Upper lobe of left lung (tissue), 4 donors: ENCODE measurements at regions not wholly inside any gene's neighbourhood (a gene's known extent, or its start where the extent isn't known, plus 50 kb on each side); places are given as distances from the start of the nearest gene placed in this dataset.

Source experiments
- CTCF ChIP-seq, 6 experiments: fragments of 450-650 bp in 4 of 6; fragments of 200-600 bp in 2 of 6; sonication (generic) in 2 of 6; IDR thresholded peaks; one replicate each; pipeline ENCODE4 v1.5.1; 2016 to 2019; ENCODE audit warnings: antibody characterized with exemption in 6 of 6
- EP300 ChIP-seq, 4 donors: sonication (generic); formaldehyde crosslinking; IDR thresholded peaks; one replicate each; pipeline ENCODE4 v1.5.1; 2017; ENCODE audit warnings: antibody characterized with exemption in 4 of 4, control low read depth in 2 of 4
- POLR2A ChIP-seq, 4 donors: fragments of 450-650 bp; IDR thresholded peaks; one replicate each; pipeline ENCODE4 v1.5.1; 2016 to 2017; ENCODE audit warnings: antibody characterized with exemption in 4 of 4, mild to moderate bottlenecking in 2 of 4
- POLR2AphosphoS5 ChIP-seq, 2 donors: sonication (generic); formaldehyde crosslinking; IDR thresholded peaks; one replicate each; pipeline ENCODE4 v1.5.1; 2017; ENCODE audit warnings: antibody characterized with exemption in 2 of 2

GRCh38 chr12:58310368-58310767, 369.0 kb downstream of the ATP23 start:
- TF ChIP-seq EP300 (IDR thresholded peaks at IDR 0.05) (no peak), CTCF (IDR thresholded peaks at IDR 0.05) (no peak), POLR2AphosphoS5 (IDR thresholded peaks at IDR 0.05) (no peak), POLR2A (IDR thresholded peaks at IDR 0.05) (no peak)
